ENCODE measurements at regions not wholly inside any gene's neighbourhood (a gene's known extent, or its start where the extent isn't known, plus 50 kb on each side); places are given as distances from the start of the nearest gene placed in this dataset.

DNA sequence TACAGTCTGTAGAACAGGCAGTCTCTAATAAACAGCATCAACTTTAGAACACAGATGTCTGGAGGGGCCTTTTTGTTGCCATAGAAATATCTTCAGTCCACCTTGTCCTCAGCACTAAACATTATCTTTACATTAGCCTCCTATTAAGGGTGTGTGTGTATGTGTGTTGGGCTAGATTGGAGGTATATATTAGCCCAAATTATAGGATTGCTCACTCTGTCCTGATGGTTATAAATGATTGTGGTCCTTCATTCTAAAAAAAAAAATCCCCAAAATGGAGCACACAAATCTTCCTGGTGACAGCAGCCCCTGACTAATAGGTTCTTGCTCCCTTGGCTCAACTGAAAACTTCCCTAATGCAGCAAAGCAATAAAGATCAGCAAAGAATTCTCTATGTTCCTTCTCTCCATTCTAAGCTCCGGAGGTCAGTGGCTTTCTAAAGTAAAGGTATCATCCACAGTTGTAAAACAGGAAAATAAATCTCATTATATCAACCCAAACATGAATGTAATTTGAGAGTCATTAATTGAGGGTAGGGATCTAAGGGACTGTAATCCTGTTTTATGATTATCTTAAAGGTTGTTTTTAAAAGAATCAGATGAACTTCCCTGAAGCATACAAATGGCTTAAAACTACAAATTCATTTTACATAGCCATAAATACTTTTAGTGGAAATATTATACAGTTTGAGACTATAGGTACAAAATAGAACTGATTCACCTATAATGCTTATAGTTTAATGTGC lies 232.7 kb downstream of the KLF12 start:
- in situ Hi-C loops (cut with MboI; ENCODE audit: low sequenced_read_pairs) = no loop called here

DNA sequence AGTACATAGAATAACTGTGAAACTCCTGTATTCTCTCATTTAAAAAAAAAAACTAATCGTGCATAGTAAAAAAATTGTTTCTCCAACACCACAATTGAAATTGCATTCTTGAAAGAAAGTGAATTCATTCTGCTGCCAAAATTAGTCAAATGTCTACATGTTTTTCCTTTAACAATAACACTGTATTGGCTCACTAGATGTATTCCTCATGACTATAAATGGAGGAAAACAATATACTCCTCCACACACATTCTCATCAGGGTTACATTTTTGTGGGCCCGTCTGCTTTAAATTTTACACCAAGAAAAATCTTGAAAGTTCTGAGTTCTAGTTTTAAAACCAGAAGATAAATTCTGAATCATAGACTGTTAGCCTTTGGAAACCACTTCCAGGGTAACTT lies 233.6 kb downstream of the KLF12 start:
- in situ Hi-C loops (cut with MboI; ENCODE audit: low sequenced_read_pairs) = no loop called here

GRCh38 chr13:73898899-73899298 lies 235.3 kb downstream of the KLF12 start:
- in situ Hi-C loops (cut with MboI; ENCODE audit: low sequenced_read_pairs) = no loop called here

DNA sequence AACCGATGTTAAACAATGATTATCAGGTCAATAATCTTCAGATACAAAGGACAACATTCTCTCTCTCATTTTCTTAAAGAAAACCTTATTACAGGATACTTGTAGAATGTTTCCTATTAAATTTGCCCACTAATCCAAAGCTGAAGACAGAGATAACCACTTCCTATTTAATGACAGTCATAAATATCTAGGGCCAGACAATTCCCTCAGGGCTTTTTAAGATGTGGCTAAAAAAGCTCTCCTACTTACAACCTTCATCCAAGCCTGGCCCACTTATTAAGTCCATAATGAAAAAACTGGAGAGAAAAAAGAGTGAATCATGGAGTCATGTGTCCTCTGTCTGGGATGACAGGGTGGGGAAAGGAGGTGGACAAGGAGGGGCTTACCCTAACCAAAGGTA lies 235.9 kb downstream of the KLF12 start:
- in situ Hi-C loops (cut with MboI; ENCODE audit: low sequenced_read_pairs) = no loop called here

GRCh38 chr13:73894995-73895571 lies 239.1 kb downstream of the KLF12 start:
- in situ Hi-C loops (cut with MboI; ENCODE audit: low sequenced_read_pairs) = no loop called here

DNA sequence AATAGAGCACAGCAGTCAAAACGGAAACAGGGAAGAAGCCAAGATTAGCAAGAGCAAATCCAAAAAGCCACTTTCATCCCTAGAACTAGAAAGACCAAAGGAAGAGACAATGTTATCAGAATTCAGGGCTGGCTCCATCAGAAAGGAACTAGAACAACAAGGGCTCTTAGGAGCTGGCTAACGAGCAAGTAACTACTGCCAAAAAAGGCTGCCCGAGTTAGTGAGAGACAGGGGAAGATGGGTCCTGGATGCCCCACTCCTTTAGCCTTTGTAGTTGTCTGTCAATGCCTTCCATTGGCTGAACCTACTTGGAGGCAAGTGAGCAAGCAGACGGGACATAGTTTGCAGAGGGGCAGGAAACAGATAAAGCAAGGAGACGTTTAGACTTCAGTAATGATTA lies 240.4 kb downstream of the KLF12 start:
- in situ Hi-C loops (cut with MboI; ENCODE audit: low sequenced_read_pairs) = no loop called here

DNA sequence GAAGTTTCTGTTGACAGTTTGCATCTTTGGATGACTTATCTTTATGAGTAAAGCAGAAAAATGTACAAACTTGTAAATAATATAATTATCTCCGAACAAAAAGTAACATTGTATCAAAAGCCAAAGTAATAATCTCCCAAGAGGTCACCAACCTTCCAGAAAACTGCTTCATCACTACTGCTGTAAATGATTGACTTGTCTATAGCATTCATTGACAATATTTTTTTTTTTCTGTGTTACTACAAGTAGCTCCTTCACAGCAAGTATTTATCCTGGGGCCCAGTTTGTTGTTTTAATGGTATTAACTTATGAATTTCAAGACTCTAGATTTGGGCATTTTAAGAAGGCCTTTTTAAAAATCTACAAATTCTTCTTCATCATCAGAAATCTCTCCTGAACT lies 242.4 kb downstream of the KLF12 start:
- in situ Hi-C loops (cut with MboI; ENCODE audit: low sequenced_read_pairs) = no loop called here

GRCh38 chr13:73883162-73883561 lies 251.0 kb downstream of the KLF12 start:
- in situ Hi-C loops (cut with MboI; ENCODE audit: low sequenced_read_pairs) = no loop called here

DNA sequence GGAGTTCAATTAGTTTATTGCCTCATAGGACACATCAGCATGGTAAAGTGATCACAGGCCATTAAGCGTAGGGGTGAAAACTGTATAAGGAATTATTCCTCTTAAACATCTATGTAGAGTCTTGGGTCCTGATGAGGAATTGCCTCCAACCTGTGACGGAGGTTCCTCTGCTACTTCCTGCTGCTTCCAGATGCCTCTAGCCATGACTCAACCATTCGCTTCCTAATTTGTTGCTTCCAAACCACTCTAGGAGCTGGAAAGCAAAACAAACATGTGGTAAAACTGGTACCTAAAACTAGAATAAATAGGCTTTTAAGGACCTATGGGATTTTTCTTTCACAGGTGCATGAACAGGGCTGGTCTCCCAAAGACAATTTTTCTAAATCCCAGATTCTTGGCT lies 253.8 kb downstream of the KLF12 start:
- in situ Hi-C loops (cut with MboI; ENCODE audit: low sequenced_read_pairs) = no loop called here

DNA sequence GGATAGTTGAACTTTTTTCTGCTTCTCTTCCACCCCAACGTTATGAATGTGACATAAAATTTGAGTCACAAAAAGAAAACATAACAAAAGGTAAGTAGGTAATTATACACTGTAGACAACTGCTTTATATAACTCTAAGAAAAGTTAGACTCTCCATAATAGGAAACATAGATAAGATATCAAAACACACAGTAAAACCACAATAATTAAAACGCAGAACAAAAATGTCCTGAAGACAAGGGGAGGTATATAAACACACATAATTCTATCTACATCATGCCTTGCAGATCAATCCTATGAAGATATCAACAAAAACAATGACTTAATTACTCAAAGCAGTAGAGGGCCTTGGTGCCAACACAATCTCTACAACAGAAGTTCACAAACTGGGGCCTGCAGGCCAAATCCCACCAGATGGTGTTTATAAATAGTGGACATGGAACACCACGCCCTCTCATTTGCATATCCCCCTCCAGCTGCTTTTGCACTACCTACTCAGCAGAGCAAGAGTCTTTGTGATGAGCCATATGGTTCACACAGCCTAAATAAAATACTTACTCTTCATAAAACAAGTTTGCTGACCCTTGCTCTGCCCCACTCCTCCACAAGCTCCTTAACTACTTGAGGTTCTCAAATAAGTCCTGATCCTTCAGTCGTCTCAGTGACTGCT lies 254.7 kb downstream of the KLF12 start:
- in situ Hi-C loops (cut with MboI; ENCODE audit: low sequenced_read_pairs) = no loop called here

DNA sequence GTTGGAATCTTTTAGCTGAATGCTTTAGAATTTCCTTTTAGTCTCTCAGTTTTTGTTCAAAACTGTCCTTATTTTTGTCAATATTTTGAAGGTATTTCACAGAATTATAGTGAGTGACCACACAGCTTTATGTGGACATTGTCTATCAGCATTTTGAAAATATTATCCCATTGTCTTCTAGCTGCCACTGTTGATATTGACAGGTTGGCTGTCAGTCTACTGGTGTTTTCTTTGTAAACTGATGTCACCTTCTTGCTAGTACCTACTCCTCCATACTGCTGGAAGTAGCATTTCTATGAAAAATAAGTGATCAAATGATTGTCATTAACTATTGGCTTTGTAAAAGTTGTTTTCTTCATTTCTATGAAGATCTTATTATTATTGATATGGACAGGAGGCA lies 256.8 kb downstream of the KLF12 start:
- in situ Hi-C loops (cut with MboI; ENCODE audit: low sequenced_read_pairs) = no loop called here

DNA sequence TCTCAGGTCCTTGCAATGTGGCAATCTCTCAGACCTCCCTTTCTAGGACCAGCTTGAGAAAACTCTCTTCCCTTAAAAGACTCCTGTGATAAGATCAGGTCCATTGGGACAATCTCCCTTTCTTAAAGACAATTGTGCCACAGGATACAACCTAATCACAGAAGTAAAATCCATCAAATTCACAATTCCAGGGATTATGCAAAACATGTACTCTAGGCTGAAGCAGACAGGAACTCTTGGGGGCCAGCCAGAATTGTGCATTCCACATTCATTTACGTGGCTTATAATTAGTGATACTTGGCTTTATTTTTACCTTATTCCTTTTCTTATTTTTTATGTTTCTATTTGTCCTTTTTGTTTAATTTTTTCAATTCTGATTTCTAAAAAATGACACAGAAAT lies 257.9 kb downstream of the KLF12 start:
- in situ Hi-C loops (cut with MboI; ENCODE audit: low sequenced_read_pairs) = no loop called here

- in situ Hi-C loops (cut with MboI; ENCODE audit: low sequenced_read_pairs) = no loop called here
Observed at GRCh38 chr13:73873940-73874830, 260.0 kb downstream of the KLF12 start.

- in situ Hi-C loops (cut with MboI; ENCODE audit: low sequenced_read_pairs) = no loop called here
Observed at GRCh38 chr13:73872397-73872796, 261.8 kb downstream of the KLF12 start.

DNA sequence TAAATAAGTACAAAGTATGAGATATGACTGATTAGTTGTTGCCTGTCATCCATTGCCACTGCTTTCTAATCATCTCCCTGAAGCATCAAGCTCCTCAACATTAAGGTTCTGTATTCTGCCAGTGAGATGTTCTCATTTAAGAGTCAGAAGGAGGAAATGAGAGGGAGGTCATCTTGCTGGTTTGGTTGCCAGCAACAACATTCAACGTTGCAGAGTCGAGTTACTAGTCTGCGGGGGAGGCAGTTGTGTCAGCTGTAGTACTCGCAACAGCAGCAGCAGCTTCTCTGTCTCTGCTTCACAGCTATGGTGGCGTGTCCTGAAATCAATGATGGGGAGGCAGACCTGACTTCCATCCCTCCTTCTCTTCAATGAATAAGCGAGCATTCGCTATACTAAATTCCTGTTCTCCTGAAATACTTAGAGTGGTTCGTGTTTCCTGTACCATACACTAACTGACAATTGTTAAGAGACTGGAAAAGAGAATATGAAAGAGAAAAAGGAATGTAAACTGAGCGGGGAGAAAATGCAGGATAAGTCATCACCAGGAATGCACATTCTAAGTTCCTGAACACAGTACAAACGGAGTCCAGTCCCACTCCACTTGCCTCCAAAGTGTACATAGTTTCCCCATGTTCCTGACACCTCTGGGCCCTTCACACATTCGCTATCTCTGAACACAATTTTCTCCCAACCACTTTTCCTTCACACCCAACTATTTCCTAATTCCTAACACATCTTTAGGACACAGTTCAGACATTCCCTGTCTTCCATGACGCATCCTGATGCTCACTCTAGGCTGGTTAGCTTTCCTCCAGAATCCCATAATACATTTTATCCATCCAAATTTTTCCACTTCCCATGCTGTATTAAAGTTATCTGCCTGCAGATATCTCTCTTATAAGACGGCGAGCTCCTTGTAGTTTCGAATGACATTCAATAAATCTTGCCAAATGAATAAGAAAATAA lies 263.0 kb downstream of the KLF12 start:
- in situ Hi-C loops (cut with MboI; ENCODE audit: low sequenced_read_pairs) = no loop called here

DNA sequence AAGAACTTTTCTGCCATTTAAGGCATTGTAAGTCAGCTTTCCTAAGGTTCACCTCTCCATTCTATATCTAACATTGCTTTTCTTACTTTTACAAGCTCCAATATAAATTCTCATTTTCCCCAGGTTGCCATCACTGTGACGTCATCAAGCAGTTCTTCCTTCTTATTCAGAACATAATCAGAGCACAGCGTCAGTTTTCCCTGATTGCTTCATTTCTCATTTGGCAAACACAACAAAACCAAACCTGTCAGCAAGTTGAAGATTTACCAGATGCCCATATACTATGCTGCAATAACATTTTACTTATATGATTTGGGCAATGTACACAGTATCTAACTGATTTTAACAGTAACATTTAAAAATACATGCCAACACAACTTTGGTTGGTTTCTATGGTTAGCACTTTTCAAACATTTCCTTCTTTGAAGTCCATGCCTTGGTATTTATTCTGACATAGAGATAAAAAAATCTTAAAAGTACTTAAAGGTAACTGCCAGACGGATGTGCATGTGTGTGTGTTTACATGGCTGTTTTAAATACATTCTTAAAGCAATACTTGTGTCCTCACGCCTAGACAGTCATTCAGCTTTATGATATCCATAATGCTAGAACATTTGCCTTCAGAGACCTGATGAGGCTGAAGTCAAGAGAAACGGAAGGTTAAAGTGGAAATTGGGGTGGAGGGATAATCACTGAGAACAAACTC lies 264.0 kb downstream of the KLF12 start:
- in situ Hi-C loops (cut with MboI; ENCODE audit: low sequenced_read_pairs) = no loop called here

- in situ Hi-C loops (cut with MboI; ENCODE audit: low sequenced_read_pairs) = no loop called here
Observed at GRCh38 chr13:73865027-73865426, 269.2 kb downstream of the KLF12 start.

GRCh38 chr13:73861136-73861535 lies 273.1 kb downstream of the KLF12 start:
- in situ Hi-C loops (cut with MboI; ENCODE audit: low sequenced_read_pairs) = no loop called here

DNA sequence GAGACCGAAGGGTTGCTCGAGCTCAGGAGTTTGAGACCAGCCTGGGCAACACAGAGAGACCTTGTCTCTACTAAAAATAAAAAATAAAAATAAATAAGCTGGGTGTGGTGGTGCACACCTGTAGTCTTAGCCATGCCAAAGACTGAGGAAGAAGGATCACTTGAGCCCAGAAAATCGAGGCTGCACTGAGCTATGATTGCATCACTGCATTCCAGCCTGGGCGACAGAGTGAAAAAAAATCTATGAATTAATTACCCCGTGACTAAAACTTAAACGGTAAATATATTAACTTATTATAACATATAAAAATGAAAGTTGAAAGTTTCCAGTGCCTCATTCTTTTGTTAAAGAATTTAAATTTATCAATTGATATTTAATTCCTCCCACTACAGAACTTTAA lies 273.7 kb downstream of the KLF12 start:
- in situ Hi-C loops (cut with MboI; ENCODE audit: low sequenced_read_pairs) = no loop called here

DNA sequence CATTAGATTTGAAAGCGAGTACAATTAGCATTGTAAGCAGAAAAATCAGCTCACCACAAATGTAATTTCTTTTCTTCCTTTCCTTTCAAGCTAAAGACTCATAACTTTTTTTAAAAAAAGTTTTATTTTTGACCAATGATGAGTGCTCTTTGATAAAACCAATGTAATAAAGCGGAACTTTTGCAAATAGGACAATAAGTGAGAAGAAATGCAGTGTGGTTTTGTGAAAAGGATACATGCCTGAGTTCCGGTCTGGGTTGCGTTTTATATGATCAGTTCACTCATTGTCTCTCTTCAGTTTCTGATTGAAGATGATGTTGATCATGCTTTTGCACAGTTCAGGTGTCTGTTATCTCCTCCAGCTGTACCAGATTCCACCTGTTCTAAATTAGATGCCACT lies 274.4 kb downstream of the KLF12 start:
- in situ Hi-C loops (cut with MboI; ENCODE audit: low sequenced_read_pairs) = no loop called here

Data from HL-60/S4 treated with retinoic acid at 250 ng/mL for 4 days and 3 days (cell line).